OCI-LY3 (cell line): ENCODE measurements at regions not wholly inside any gene's neighbourhood (a gene's known extent, or its start where the extent isn't known, plus 50 kb on each side); places are given as distances from the start of the nearest gene placed in this dataset.

ENCODE experiments used
- H2AFZ ChIP-seq: fragments of 200-600, 300-600 bp; shearing (Covaris generic); 2 replicates; pipeline ENCODE4 v1.6.0; 2014; ENCODE audit warnings: antibody characterized with exemption, low read depth, low read length
- H3K27ac ChIP-seq: fragments of 200-600, 300-600 bp; sonication (generic); 2 replicates; pipeline ENCODE4 v1.5.1; 2014; ENCODE audit warnings: mild to moderate bottlenecking, low read length, moderate library complexity, mixed read lengths
- H3K27me3 ChIP-seq: fragments of 200-600, 300-600 bp; sonication (generic); 2 replicates; pipeline ENCODE4 v1.6.1; 2014; ENCODE audit warnings: low read depth, low read length, mixed read lengths
- H3K36me3 ChIP-seq: fragments of 200-600, 300-600 bp; sonication (generic); replicated peaks from 2 replicates; pipeline ENCODE3; 2014; ENCODE audit warnings: low read depth, low read length, mixed read lengths
- H3K4me1 ChIP-seq: fragments of 300-600, 200-600 bp; sonication (generic); 2 replicates; pipeline ENCODE4 v1.6.1; 2014; ENCODE audit warnings: low read length, mixed read lengths
- H3K4me2 ChIP-seq: fragments of 200-600, 300-600 bp; sonication (generic); 2 replicates; pipeline ENCODE4 v1.6.1; 2014; ENCODE audit warnings: low read length, mixed read lengths
- H3K4me3 ChIP-seq: fragments of 300-600, 200-600 bp; sonication (generic); 2 replicates; pipeline ENCODE4 v1.5.1; 2014; ENCODE audit warnings: antibody characterized with exemption, mild to moderate bottlenecking, low read length, moderate library complexity
- H3K79me2 ChIP-seq: fragments of 300-600, 200-600 bp; shearing (Covaris generic); 2 replicates; pipeline ENCODE4 v1.6.1; 2014; ENCODE audit warnings: mild to moderate bottlenecking, low read length, mixed read lengths
- H3K9ac ChIP-seq: fragments of 300-600, 200-600 bp; shearing (Covaris generic); 2 replicates; pipeline ENCODE4 v1.6.0; 2014; ENCODE audit warnings: mild to moderate bottlenecking, low read length, moderate library complexity
- H3K9me3 ChIP-seq: fragments of 200-600, 300-600 bp; shearing (Covaris generic); 2 replicates; pipeline ENCODE4 v1.6.1; 2014; ENCODE audit warnings: low read length, mixed read lengths; ENCODE audit not compliant: insufficient read depth
- H4K20me1 ChIP-seq: fragments of 200-600, 300-600 bp; sonication (generic); 2 replicates; pipeline ENCODE4 v1.6.1; 2016; ENCODE audit warnings: low read length, mixed read lengths; ENCODE audit not compliant: insufficient read depth
- CTCF ChIP-seq: fragments of 200-600, 300-600 bp; sonication (generic); IDR thresholded peaks from 2 replicates; pipeline ENCODE4 v1.5.1; 2014; ENCODE audit warnings: antibody characterized with exemption, low read length, low read depth
- EZH2phosphoT487 ChIP-seq: fragments of 200-600 bp; shearing (Covaris generic); IDR thresholded peaks from 2 replicates; pipeline ENCODE4 v1.6.1; 2018; ENCODE audit warnings: antibody characterized with exemption, mixed run types, low read depth

DNA sequence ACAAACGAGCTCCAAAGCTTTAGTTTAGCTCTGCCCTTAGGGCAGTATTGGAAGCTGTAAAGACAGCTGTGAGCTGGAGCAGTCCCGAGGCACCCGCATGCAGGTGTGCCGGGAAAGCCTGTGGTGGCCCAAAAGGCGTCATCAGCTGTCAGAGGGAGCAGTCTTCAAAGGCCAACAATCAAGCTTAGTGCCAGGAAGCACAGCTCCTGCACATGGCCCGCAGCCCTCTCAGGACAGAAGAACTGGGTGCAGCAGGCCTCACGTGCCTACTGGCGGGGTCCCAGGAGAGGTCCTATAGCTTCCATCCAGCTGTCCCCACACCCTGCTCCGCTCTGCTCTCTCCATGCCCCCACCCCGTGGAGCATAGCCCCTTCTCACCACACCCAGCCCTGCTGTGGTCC, 92.2 kb upstream of the TRIM2 start:
- Histone ChIP-seq H3K4me3 (no peak overlapping the region), H3K79me2 (no peaks in the 10 kb centered on the region), H3K36me3 (no peaks in the 10 kb centered on the region), H3K27ac (no peak overlapping the region), H3K4me2 (no peak overlapping the region), H4K20me1 (no peaks in the 10 kb centered on the region), H3K9ac (no peak overlapping the region), H3K9me3 (no peaks in the 10 kb centered on the region), H3K27me3 (peaks cover 33% of the 10 kb centered on the region), H3K4me1 (peaks cover 26% of the 10 kb centered on the region), H2AFZ (no peak overlapping the region)
- TF ChIP-seq EZH2phosphoT487: no peak
- no peak for TF ChIP-seq CTCF

- peaks cover 26% of the 10 kb centered on the region for H3K4me1 ChIP-seq
- TF ChIP-seq CTCF: no peak
- no peaks in the 10 kb centered on the region for H3K9me3 ChIP-seq
- no peaks in the 10 kb centered on the region for H4K20me1 ChIP-seq
- H3K27me3 ChIP-seq: peaks cover 33% of the 10 kb centered on the region
- H2AFZ ChIP-seq: no peak overlapping the region
- no peak overlapping the region for H3K9ac ChIP-seq
- H3K27ac ChIP-seq: no peak overlapping the region
- no peaks in the 10 kb centered on the region for H3K79me2 ChIP-seq
- H3K36me3 ChIP-seq: no peaks in the 10 kb centered on the region
- no peak overlapping the region for H3K4me2 ChIP-seq
- H3K4me3 ChIP-seq: no peak overlapping the region
Measured at GRCh38 chr4:153113061-153113837, 91.0 kb upstream of the TRIM2 start.

GRCh38 chr4:153113838-153114105, 90.5 kb upstream of the TRIM2 start:
- no peak overlapping the region for H2AFZ ChIP-seq
- TF ChIP-seq EZH2phosphoT487 (no peak), CTCF (no peak)
- no peak overlapping the region for H3K9ac ChIP-seq
- no peak overlapping the region for H3K4me2 ChIP-seq
- no peak overlapping the region for H3K4me3 ChIP-seq
- no peaks in the 10 kb centered on the region for H4K20me1 ChIP-seq
- no peaks in the 10 kb centered on the region for H3K36me3 ChIP-seq
- H3K4me1 ChIP-seq: peaks cover 26% of the 10 kb centered on the region
- peaks cover 33% of the 10 kb centered on the region for H3K27me3 ChIP-seq
- no peaks in the 10 kb centered on the region for H3K9me3 ChIP-seq
- no peaks in the 10 kb centered on the region for H3K79me2 ChIP-seq
- H3K27ac ChIP-seq: no peak overlapping the region

- TF ChIP-seq EZH2phosphoT487 (no peak), CTCF (no peak)
- Histone ChIP-seq H3K36me3 (no peaks in the 10 kb centered on the region), H3K79me2 (no peaks in the 10 kb centered on the region), H3K4me1 (peaks cover 22% of the 10 kb centered on the region), H2AFZ (no peak overlapping the region), H3K27me3 (peaks cover 29% of the 10 kb centered on the region), H4K20me1 (no peaks in the 10 kb centered on the region), H3K4me3 (no peak overlapping the region), H3K27ac (no peak overlapping the region), H3K9me3 (no peaks in the 10 kb centered on the region), H3K4me2 (no peak overlapping the region), H3K9ac (no peak overlapping the region)
Measured at GRCh38 chr4:153114771-153115321, 89.4 kb upstream of the TRIM2 start.
